ENCODE measurements at regions not wholly inside any gene's neighbourhood (a gene's known extent, or its start where the extent isn't known, plus 50 kb on each side); places are given as distances from the start of the nearest gene placed in this dataset.

DNA sequence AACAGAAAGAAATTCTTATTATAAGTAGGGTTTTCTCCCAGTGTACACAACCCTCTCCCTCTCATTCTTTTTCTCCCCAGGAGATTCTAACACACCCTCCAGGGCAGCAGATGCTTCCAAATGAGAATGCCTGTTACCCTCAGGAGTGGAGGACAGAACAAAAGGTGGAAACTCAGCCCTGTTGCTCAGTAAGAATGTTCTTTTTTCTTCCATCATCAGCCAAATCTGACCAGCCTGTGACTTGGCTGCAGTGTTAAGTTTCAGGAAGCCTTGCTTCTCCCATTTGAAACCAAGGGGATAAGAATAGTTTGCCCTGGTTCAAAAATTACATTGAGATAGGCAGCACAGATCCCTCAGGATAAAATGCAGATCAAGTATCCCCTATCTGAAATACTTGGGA, 77.5 kb upstream of the EEPD1 start:
- DNase-seq: no peak

DNA sequence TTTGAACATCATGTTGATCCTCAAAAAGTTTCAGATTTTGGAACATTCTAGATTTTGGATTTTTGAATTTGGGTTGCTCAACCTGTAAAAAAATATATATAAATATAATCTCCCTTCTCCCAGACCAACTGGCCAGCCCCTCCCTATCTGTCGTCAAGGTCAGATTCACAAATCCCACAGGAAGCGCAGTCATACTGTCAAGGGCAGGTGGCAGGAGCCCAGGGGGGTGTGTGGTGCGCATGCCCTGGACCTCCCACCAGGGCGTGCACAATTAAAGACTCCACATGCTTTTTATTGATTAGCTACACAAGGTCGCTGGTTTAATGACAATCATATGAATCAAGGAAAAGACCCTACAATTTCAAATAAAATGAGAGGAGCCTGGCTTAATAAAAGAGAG, 77.0 kb upstream of the EEPD1 start:
- DNase-seq: no peak

- no peak for DNase-seq
Observed at GRCh38 chr7:36078816-36079360, 74.2 kb upstream of the EEPD1 start.

GRCh38 chr7:36079446-36080025, 73.5 kb upstream of the EEPD1 start:
- DNase-seq: peak; percentile 8

DNA sequence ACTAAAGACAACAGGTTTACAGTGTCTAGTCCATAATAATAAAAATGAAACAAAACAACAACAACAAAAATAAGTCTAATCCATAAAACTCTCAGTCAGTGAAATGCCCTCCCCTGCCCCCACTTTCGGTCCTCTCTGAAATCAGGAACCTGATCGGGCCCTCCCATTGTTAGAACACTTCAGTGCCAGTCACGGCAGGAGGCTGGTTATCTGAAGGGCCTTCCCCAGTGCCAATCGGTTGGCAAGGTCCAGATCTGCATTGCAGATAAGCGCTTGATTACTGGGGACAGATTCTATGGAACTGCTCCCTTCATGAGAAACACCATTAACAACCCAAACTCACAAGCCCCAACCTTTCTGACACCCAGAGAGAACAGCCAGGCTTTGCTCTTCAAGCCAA, 72.2 kb upstream of the EEPD1 start:
- DNase-seq: no peak

GRCh38 chr7:36082216-36082615, 70.8 kb upstream of the EEPD1 start:
- no peak for DNase-seq

DNA sequence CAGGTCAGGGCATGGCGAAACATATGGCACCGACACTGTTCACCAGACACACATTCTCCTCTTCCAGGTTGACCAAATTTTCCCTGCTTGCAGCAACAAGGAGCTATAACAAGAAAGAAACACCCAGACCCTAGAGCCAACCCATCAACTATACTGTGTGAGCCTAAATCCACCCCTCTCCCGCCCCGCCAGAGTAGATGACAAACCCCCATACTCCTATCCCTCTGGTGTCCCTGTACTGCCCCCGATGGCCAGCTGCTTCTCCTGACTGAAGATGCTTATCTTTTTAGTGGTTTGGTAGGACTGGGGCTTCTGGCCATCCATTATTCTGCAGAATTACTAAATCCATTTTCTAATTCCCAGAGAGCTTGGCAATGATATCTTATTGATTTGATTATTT, 70.1 kb upstream of the EEPD1 start:
- no peak for DNase-seq

DNA sequence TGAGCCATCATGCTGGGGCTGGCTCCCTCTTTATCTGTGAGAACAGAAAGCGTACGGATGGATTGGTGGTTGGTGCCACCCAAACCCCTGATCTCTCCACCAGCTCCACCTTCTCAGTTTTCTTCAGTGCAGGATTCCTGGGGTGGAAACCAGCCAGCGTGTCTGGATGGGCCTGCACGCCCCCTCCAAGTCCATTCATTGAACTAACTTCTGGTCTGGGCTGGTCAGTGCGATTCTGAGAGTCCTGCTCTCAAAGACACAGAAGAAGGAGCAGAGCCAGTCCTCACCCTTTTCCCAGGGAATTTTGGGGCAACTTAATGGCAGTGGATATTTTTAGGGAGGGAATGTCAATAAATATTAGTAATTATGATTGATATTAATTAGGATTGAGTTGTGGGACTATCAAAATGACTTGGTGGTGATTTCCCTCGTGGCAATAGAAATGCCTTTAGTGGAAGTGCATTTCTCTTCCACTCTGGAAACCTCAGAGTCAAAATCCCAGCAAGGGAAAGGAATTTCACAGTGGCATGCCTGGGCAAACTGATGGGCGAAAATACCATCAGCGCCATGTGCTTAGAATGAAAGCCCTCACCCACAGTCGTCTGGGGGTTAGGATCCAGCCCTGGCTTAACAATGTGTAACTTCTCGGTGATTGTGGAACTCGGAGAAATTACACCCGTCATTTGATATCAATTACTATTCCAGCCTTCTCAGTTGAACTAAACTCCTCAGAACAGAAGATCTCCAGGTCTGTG, 69.3 kb upstream of the EEPD1 start:
- no peak for DNase-seq

GRCh38 chr7:36084485-36085091, 68.5 kb upstream of the EEPD1 start:
- peak; percentile 78 for DNase-seq

- DNase-seq: no peak
Observed at GRCh38 chr7:36085096-36085495, 68.0 kb upstream of the EEPD1 start.

- DNase-seq: no peak
Observed at GRCh38 chr7:36086571-36086970, 66.5 kb upstream of the EEPD1 start.

- no peak for DNase-seq
Observed at GRCh38 chr7:36088553-36088952, 64.5 kb upstream of the EEPD1 start.

- no peak for DNase-seq
Observed at GRCh38 chr7:36088966-36089365, 64.1 kb upstream of the EEPD1 start.

- DNase-seq: peak; percentile 40
Observed at GRCh38 chr7:36090976-36091873, 61.8 kb upstream of the EEPD1 start.

- DNase-seq: no peak
Observed at GRCh38 chr7:36091874-36092176, 61.2 kb upstream of the EEPD1 start.

DNA sequence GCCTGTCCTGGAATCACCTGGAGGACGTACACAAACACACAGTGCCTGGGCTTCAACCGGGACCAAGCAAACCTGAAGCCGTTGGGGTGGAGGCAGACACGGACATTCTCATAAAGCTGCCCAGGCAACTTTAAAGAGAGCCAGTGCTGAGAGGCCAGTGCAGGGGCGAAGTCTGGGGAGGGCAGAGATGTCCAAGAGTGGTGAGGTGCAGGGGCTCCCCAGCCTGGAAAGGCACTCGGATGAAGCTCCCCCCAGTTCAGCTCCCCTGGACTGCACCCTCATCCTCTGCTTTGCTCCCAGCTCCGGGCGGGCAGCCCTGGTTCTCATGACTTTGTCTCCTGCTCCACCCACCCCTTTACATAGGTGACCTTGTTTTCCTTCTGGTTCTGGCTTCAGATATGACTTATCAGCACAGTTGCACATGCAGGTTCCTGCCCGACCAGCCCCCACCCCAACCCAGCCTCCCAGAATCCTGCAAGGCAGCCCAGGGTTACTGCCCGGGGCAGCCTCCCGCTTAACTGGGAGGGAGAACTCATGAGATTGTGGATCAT, 60.8 kb upstream of the EEPD1 start:
- DNase-seq: no peak

GRCh38 chr7:36096460-36097095, 56.5 kb upstream of the EEPD1 start:
- no peak for DNase-seq

DNA sequence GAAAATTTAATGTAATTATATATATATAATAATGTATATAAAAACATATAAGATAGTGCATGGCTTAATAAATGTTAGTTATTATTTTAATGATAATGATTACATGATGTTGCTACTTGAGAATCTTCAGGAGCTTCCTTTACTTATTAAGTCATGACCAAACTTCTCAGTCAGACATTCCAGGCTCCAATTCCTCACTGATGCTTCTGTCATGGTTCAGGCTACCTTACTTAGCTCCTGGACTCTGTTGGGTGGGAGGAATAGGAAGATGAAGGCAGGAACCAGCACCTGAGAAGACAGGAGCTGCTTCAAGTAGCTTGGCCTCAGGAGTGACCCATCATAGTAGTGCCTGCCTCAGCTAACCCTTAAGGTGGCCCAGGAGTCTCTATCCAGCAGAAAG, 55.0 kb upstream of the EEPD1 start:
- DNase-seq: no peak

DNA sequence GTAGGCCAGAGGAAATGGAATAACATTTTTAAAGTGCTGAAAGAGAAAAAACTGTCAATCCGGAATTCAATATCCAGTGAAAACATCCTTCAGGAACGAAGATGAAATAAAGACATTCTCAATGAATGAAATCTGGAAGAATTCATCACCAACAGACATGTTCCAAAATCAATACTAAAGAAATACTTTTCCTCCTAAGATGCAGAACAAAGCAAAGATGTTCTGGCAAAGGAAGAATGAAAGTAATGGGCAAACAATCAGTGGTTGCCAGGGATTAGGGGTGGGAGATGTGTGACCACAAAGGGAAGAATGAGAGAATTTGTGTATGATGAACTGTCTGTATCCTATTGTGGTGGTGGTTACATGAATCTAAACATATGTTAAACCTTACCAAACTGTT, 52.8 kb upstream of the EEPD1 start:
- DNase-seq: peak; percentile 80

GRCh38 chr7:36100634-36101033, 52.4 kb upstream of the EEPD1 start:
- DNase-seq: peak; percentile 43
